AG04449 (cell line): ENCODE measurements at regions not wholly inside any gene's neighbourhood (a gene's known extent, or its start where the extent isn't known, plus 50 kb on each side); places are given as distances from the start of the nearest gene placed in this dataset.

ENCODE experiments used
- CTCF ChIA-PET: fragments of 350-600 bp; formaldehyde crosslinking; extraction: SDS; loops from one replicate; lab custom pipeline; 2021; ENCODE audit warnings: antibody characterized with exemption; lab: Yijun Ruan, JAX
- POLR2A ChIA-PET: fragments of 400-600, 350-600 bp; formaldehyde crosslinking; extraction: SDS; loops from one replicate; lab custom pipeline; 2020; ENCODE audit warnings: antibody characterized with exemption, inconsistent platforms; lab: Yijun Ruan, JAX
- DNase-seq: peaks from one replicate; pipeline ENCODE4 v3.0.0-alpha.2; 2010; ENCODE audit warnings: low read depth, low spot score
- H3K4me3 ChIP-seq: 2 replicates; pipeline ENCODE4 v1.5.1; 2011; ENCODE audit warnings: low read depth, mild to moderate bottlenecking, control low read depth, low read length
- CTCF ChIP-seq: IDR thresholded peaks from one replicate; pipeline ENCODE4 v1.5.1; 2011; ENCODE audit warnings: mild to moderate bottlenecking, moderate library complexity, low read length, control low read depth, inconsistent platforms; ENCODE audit not compliant: insufficient read depth; ENCODE audit errors: missing control alignments

GRCh38 chr3:181630853-181631252, 80.9 kb upstream of the SOX2 start:
- no peak for DNase-seq
- ChIA-PET POLR2A (no interaction called here), CTCF (no interaction called here)
- H3K4me3 ChIP-seq = no peak overlapping the region
- no peak for TF ChIP-seq CTCF

DNA sequence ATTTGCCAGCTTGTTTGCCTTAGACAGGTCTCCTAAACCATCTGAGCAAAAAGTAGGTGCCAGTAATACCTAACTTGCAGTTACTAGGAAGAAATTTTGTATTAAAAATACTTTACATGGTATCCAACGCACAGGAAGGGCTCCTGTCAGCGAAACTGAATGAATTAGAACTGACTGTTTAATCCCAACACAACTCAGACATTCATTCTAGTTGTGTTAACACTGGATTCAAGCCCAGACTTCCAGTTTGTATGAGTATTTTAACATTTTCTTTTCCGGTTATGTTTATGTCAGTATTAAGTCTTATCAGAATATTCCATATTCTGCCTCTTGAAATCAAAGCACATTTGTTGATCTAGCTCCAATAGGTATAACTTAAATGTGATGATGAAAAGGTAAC, 82.0 kb upstream of the SOX2 start:
- no peak for TF ChIP-seq CTCF
- ChIA-PET POLR2A (no interaction called here), CTCF (no interaction called here)
- no peak for DNase-seq
- no peak overlapping the region for H3K4me3 ChIP-seq

- POLR2A ChIA-PET = no interaction called here
- no peak for DNase-seq
- no peak overlapping the region for H3K4me3 ChIP-seq
- no peak for TF ChIP-seq CTCF
- CTCF ChIA-PET = no interaction called here
Observed at GRCh38 chr3:181629029-181629428, 82.7 kb upstream of the SOX2 start.

DNA sequence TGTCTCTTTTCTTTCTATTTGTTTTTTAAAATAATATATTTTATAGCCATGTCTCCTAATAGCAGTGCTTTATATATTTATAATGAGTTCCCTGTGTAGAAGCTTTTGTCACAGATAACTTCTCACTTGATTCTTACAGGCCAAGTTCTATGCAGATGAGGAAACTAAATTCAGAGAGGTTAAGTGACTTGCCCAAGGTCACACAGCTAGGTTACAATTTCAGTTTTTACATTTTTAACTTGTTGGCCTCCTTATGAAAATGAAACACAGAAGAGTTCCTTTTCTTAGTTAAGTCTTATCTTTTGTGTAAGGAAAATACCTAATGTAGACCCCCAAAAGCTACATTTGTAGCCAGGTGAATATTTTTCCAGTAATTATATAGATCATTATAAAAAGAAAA, 83.3 kb upstream of the SOX2 start:
- ChIA-PET CTCF (interaction anchor here (1.3 kb wide), 1 partner anchor 74 kb away, joined by 4 read pairs; no protein-coding TSS in a partner anchor), POLR2A (no interaction called here)
- DNase-seq = no peak
- no peak for TF ChIP-seq CTCF
- no peak overlapping the region for H3K4me3 ChIP-seq

DNA sequence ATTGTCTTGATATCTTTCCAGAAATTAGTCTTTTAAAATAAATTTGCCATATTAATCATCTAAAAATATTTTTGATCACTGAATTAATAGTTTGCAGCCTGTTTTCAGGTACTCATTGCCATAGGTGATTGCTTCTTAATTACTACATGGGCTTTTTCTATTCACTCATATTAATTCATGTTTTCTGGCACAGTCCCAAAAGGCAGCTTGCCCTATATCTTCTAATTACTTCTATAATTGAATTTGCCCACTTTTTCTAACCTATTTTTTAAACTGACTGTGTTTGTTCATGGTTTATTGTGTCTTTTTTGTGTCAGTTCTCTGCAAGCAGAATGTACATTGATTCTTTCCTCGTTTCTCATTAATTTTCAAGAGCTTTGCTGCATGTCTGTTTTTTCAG, 85.7 kb upstream of the SOX2 start:
- no peak for DNase-seq
- no peak overlapping the region for H3K4me3 ChIP-seq
- ChIA-PET POLR2A (no interaction called here), CTCF (no interaction called here)
- no peak for TF ChIP-seq CTCF

GRCh38 chr3:181623924-181624694, 87.6 kb upstream of the SOX2 start:
- no peak for TF ChIP-seq CTCF

More at GRCh38 chr3:181623924-181624694, 87.6 kb upstream of the SOX2 start:
- no peak overlapping the region for H3K4me3 ChIP-seq
- ChIA-PET CTCF (interaction anchor here (1.6 kb wide), 1 partner anchor 76 kb away, joined by 3 read pairs; no protein-coding TSS in a partner anchor), POLR2A (no interaction called here)
- DNase-seq = no peak
